Ishikawa (cell line): ENCODE measurements at regions not wholly inside any gene's neighbourhood (a gene's known extent, or its start where the extent isn't known, plus 50 kb on each side); places are given as distances from the start of the nearest gene placed in this dataset.

Source experiments
- CEBPB ChIP-seq: IDR thresholded peaks from 2 replicates; pipeline ENCODE4 v1.6.1; 2012
- CREB1 ChIP-seq: IDR thresholded peaks from 2 replicates; pipeline ENCODE4 v1.6.1; 2012; ENCODE audit warnings: low read depth
- EGR1 ChIP-seq: IDR thresholded peaks from 2 replicates; pipeline ENCODE4 v1.6.1; 2012
- EP300 ChIP-seq: IDR thresholded peaks from 2 replicates; pipeline ENCODE4 v1.6.1; 2012; ENCODE audit warnings: borderline replicate concordance
- MAX ChIP-seq: IDR thresholded peaks from 2 replicates; pipeline ENCODE4 v1.6.1; 2012
- RAD21 ChIP-seq: IDR thresholded peaks from 2 replicates; pipeline ENCODE4 v1.6.1; 2012; ENCODE audit warnings: low read depth
- YY1 ChIP-seq: IDR thresholded peaks from 2 replicates; pipeline ENCODE4 v1.6.1; 2012; ENCODE audit warnings: low read depth

- TF ChIP-seq EGR1 (no peak), EP300 (no peak), CREB1 (no peak), MAX (no peak), YY1 (no peak), CEBPB (no peak), RAD21 (no peak)
Measured at GRCh38 chr3:65005486-65005885, 317.7 kb upstream of the ADAMTS9 start.
